Esophagus (tissue), 2 donors: ENCODE measurements at regions not wholly inside any gene's neighbourhood (a gene's known extent, or its start where the extent isn't known, plus 50 kb on each side); places are given as distances from the start of the nearest gene placed in this dataset.

Experiments
- H3K27ac ChIP-seq, 2 donors: one replicate each; pipeline ENCODE4 v1.5.1; 2013; ENCODE audit warnings: low read depth in 2 of 2, mild to moderate bottlenecking in 2 of 2, inconsistent platforms in 1 of 2, low read length in 1 of 2, moderate library complexity in 1 of 2
- H3K27me3 ChIP-seq, 2 donors: one replicate each; pipeline ENCODE4 v1.6.1; 2013; ENCODE audit warnings: low read length in 2 of 2, control low read depth in 1 of 2, mild to moderate bottlenecking in 1 of 2; ENCODE audit not compliant: insufficient read depth in 2 of 2, control insufficient read depth in 1 of 2
- H3K36me3 ChIP-seq, 2 donors: one replicate each; pipeline ENCODE4 v1.6.1; 2013; ENCODE audit warnings: low read length in 1 of 2; ENCODE audit not compliant: control insufficient read depth in 2 of 2, insufficient read depth in 2 of 2
- H3K4me1 ChIP-seq, 2 donors: one replicate each; pipeline ENCODE4 v1.6.1; 2013; ENCODE audit warnings: low read length in 1 of 2; ENCODE audit not compliant: control insufficient read depth in 2 of 2, insufficient read depth in 2 of 2
- H3K4me3 ChIP-seq, 2 donors: one replicate each; pipeline ENCODE4 v1.5.1; 2013; ENCODE audit warnings: low read length in 2 of 2, mild to moderate bottlenecking in 2 of 2, low read depth in 1 of 2, moderate library complexity in 1 of 2
- H3K9me3 ChIP-seq, 2 donors: one replicate each; pipeline ENCODE4 v1.6.1; 2013; ENCODE audit warnings: mild to moderate bottlenecking in 2 of 2, low read depth in 1 of 2, low read length in 1 of 2, moderate library complexity in 1 of 2; ENCODE audit not compliant: control insufficient read depth in 2 of 2, insufficient read depth in 1 of 2
- WGBS, 2 donors: extraction: QIAGEN DNeasy Blood & Tissue Kit; methylation state at CpG; one replicate each; pipeline ENCODE4 v1.1.7; 2013; 5-methylcytosine and 5-hydroxymethylcytosine counted together
- donor health status: healthy with polysubstance abuse.
- donor health status: Bipolar disorder and iron deficiency.

DNA sequence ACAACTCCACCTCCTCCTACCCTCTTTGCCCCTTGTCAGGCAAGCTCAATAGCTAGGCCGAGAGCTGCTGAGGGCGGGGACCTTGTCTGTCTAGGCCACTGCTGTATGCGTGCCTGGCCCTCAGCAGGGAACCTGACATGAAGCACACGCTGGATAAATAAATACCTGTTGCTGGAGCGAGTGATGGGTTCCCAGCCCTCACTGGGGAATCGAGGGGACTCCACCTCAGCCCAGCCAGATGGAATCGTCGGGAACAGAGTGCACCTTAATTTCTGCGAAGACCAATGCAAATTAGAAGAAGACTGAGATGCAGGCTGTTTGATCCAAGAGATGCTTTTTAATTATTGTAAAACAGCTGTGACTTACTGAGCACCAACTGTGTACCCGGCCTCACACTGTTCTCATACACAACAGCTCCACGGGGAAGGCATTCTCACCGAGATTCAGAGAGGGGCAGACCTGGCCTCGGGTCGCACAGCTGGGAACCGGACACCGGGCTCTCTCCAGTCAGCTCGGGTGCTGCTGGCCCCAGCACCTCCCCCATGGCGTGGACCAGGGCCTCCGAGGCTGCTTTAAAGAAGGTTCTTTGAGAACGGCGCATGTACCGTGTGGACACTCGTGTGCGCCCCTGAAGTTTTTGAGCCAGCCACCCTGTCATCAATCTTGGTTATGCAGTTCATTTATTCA lies 109.7 kb upstream of the IER5L start:
- Histone ChIP-seq H3K9me3 (no peaks in the 10 kb centered on the region), H3K27ac (no peak overlapping the region), H3K4me1 (peaks cover 0 to 12% of the 10 kb centered on the region in 2 donors), H3K27me3 (no peaks in the 10 kb centered on the region), H3K36me3 (no peaks in the 10 kb centered on the region), H3K4me3 (no peak overlapping the region)
- 80% methylated on average over 24 of the region's 24 CpGs for WGBS, 2 donors

DNA sequence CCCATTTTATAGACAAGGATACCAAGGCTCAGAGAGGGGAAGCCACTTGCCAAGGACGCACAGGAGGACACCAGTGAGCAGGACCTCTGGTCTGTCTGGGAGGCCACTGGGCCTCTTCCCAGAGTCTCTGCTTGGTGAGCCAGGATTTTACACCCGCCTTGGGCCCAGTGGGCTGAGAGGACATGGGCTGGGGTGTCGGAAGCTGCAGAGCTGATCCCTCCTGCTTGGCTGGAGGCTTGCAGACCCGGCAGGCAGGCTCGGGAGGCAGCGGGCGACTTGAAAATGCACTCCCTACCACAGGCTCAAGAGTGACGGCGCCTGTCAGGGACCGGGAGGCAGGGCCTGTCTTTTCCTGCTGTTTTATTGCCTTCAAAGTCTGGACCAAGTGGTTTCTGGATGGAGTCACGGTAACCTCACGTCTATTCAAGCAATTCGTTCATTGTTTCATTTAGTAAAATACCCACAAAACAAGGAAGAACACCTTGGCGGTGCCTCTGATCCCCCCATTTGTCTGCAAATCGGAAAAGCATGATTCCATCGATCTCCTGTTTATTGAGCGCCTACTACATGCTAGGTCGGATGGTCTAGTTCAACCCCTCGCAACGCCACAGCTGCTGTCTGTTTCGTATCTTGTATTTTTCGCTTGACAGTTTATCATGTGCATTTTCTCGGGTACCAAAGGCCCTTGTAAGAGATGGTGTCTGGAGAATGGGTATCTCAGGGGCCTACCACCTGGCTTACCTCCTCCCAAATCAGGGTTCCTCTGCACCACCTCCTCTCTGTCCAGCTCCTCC lies 108.1 kb upstream of the IER5L start:
- H3K4me3 ChIP-seq = no peak overlapping the region
- WGBS, 2 donors = 87 to 94% methylated on average over 23 of the region's 23 CpGs

GRCh38 chr9:129285382-129285781 lies 107.3 kb upstream of the IER5L start:
- Histone ChIP-seq H3K27me3 (no peaks in the 10 kb centered on the region), H3K36me3 (no peaks in the 10 kb centered on the region), H3K9me3 (no peaks in the 10 kb centered on the region), H3K4me3 (no peak overlapping the region), H3K4me1 (peaks cover 0 to 15% of the 10 kb centered on the region in 2 donors), H3K27ac (no peak overlapping the region)
- WGBS, 2 donors = 91 to 96% methylated on average over 7 of the region's 7 CpGs

More for the DNA sequence above, 108.1 kb upstream of the IER5L start:
- no peak overlapping the region for H3K27ac ChIP-seq
- no peaks in the 10 kb centered on the region for H3K36me3 ChIP-seq
- no peaks in the 10 kb centered on the region for H3K27me3 ChIP-seq
- H3K4me1 ChIP-seq = peaks cover 0 to 15% of the 10 kb centered on the region in 2 donors
- no peaks in the 10 kb centered on the region for H3K9me3 ChIP-seq

DNA sequence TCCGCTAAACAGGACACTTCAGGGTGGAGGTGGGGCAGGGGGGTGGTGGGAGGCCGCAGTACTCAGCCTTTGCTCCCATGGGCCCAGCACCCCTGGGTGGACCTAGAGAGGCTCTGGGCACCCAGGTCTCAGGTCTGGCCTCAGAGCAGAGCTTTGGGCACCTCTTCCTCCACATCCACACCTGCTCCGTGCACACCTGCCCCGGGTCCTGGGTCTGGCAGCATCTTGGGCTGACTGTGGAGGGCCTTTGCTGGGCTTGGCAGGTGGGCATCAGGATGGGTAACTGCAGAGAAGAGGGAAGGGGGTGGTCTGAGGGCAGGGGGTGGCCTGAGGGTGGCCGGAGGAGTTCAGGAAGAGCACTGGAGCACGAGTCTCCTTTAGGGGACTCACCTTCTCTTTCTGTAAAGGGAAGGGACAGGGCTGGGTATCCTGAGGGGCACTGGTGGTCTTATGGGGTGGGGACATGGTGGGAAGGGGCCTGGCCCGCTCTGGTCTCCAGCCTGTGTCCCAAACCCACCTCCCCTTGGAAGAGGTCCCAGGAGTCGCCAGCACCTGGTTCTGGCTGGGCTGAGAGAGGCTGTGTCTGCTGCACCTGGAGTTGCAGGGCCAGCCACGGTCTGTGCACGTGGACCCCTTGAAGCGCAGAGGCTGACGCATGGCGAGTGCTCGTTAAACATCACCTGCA lies 106.7 kb upstream of the IER5L start:
- no peaks in the 10 kb centered on the region for H3K9me3 ChIP-seq
- WGBS, 2 donors = 89 to 94% methylated on average over 14 of the region's 14 CpGs
- H3K4me1 ChIP-seq = peaks cover 0 to 15% of the 10 kb centered on the region in 2 donors
- no peaks in the 10 kb centered on the region for H3K36me3 ChIP-seq
- no peaks in the 10 kb centered on the region for H3K27me3 ChIP-seq
- no peak overlapping the region for H3K27ac ChIP-seq
- no peak overlapping the region for H3K4me3 ChIP-seq

DNA sequence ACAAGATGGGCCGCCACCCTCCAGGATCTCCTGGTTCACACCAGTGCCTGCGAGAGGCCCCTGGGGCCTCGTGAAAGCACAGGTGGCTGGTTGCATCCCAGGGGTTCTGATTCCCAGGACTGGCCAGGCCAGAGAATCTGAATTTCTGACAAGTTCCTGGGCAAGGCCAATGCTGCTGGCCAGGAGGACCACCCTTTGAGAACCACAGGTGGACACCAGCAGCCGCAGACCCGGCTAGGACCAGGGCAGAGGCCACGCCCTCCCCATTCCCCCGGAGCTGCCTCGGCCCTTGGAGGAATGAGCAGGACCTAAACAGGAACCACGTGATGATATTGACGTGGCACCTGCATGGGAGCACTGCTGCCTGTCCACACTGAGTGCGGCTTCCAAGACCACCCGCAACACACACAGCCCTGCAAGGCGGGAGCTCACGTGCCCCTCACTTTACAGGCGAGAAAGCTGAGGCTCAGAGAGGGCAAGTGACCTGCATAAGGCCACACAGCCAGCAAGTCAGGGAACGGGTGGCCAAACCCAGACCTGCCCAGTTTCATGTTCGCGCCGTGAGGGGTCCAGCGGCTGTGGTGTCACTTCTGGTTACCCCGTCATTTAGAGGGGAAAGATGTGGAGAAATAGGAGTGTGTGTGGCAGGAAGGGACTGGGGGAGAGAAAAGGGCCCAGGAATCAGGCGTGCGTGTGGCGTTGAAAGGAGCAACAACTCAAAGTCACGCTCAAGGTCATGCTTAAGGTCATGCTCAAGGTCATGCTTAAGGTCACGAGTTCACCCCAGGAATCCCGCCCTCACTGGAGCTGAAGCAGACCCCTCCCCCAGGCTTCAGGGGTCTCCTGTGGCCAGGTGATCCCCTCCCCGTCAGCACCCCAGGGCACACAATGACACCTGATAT lies 105.9 kb upstream of the IER5L start:
- no peak overlapping the region for H3K27ac ChIP-seq
- no peak overlapping the region for H3K4me3 ChIP-seq
- 87 to 92% methylated on average over 28 of the region's 28 CpGs for WGBS, 2 donors
- no peaks in the 10 kb centered on the region for H3K9me3 ChIP-seq
- H3K36me3 ChIP-seq = no peaks in the 10 kb centered on the region
- no peaks in the 10 kb centered on the region for H3K27me3 ChIP-seq
- H3K4me1 ChIP-seq = peaks cover 3 to 15% of the 10 kb centered on the region in 2 donors

GRCh38 chr9:129283291-129283691 lies 105.2 kb upstream of the IER5L start:
- Histone ChIP-seq H3K9me3 (no peaks in the 10 kb centered on the region), H3K4me3 (peak overlapping the region in 1 of 2 donors; percentile 56), H3K36me3 (no peaks in the 10 kb centered on the region), H3K27ac (peak overlapping the region in 1 of 2 donors; percentile 17), H3K4me1 (peaks cover 4 to 18% of the 10 kb centered on the region in 2 donors), H3K27me3 (no peaks in the 10 kb centered on the region)
- 70 to 71% methylated on average over 7 of the region's 7 CpGs for WGBS, 2 donors

DNA sequence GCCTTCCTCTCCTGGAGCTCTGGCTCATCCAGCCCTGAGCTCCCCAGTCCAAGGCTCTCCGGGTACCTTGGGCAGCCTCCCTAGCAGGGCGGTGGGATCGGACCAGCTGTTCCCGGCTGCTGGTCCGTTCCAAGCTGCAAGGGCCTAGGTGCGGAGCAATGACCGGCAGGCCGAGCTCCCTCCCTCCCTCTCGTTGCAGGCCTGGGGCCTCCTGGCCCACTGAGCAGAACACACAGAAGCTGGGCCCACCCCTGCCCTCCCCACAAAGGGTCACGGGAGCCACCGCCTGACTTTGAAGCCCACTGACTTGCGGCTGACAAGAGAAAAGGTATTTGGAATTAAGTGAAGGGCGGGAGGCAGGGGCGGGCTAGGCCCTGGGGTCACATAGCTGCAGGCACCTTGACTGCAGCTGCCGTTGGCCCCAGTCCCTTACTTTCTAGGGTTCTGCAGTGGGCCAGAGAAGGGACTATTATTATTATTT lies 104.7 kb upstream of the IER5L start:
- H3K4me1 ChIP-seq = peaks cover 4 to 21% of the 10 kb centered on the region in 2 donors

DNA sequence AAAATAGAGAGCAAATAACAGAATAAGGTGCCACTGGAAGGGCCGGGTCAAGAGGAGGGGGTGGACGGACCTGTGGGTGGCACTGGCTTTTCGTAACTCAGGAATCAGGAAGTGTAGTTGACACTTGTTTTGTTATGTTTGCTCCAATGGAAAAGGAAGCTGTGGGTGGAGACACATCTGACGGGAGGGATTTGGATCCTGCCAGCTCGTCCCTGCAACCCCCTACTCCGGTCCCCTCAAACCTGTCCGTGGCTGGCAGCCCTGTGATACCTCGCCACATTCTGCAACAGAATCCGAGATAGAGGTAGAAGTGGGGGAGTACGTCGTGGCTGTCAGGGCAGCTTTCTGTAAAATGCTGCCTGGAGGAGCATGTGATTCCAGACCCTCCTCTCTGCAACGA lies 104.2 kb upstream of the IER5L start:
- Histone ChIP-seq H3K4me1 (peaks cover 4 to 21% of the 10 kb centered on the region in 2 donors), H3K36me3 (no peaks in the 10 kb centered on the region), H3K4me3 (peak overlapping the region; percentile 50 to 56), H3K27me3 (no peaks in the 10 kb centered on the region), H3K9me3 (no peaks in the 10 kb centered on the region), H3K27ac (peak overlapping the region in 1 of 2 donors; percentile 17)
- WGBS, 2 donors = 36 to 45% methylated on average over 12 of the region's 12 CpGs

More for the DNA sequence above, 104.7 kb upstream of the IER5L start:
- 51% methylated on average over 15 of the region's 15 CpGs for WGBS, 2 donors
- Histone ChIP-seq H3K9me3 (no peaks in the 10 kb centered on the region), H3K36me3 (no peaks in the 10 kb centered on the region), H3K4me3 (peak overlapping the region; percentile 50 to 56), H3K27ac (peak overlapping the region; percentile 17 to 28), H3K27me3 (no peaks in the 10 kb centered on the region)
